DMS53 treated with DMSO at 0.1 percent for 48 hours (cell line): ENCODE measurements at regions not wholly inside any gene's neighbourhood (a gene's known extent, or its start where the extent isn't known, plus 50 kb on each side); places are given as distances from the start of the nearest gene placed in this dataset.
"Not testable (repeated sequence)": the region's sequence is repeated elsewhere in the genome, so short reads cannot be mapped to it uniquely, and the experiment has no call there.

Source experiments
- DNase-seq: peaks from one replicate; lab custom pipeline; 2025; ENCODE audit not compliant: unreplicated experiment; lab: John Stamatoyannopoulos, UW

- not testable (repeated sequence) for DNase-seq
Measured at GRCh38 chr2:183788796-183789195, 664.6 kb downstream of the NUP35 start.

GRCh38 chr2:183792165-183792924 lies 668.1 kb downstream of the NUP35 start:
- DNase-seq = not testable (repeated sequence)

GRCh38 chr2:183798535-183798934 lies 674.3 kb downstream of the NUP35 start:
- DNase-seq = no peak

- no peak for DNase-seq
Measured at GRCh38 chr2:183799761-183800160, 675.5 kb downstream of the NUP35 start.

- DNase-seq = no peak
Measured at GRCh38 chr2:183803596-183803995, 679.4 kb downstream of the NUP35 start.

GRCh38 chr2:183807870-183808269 lies 683.6 kb downstream of the NUP35 start:
- DNase-seq = no peak

- no peak for DNase-seq
Measured at GRCh38 chr2:183809404-183809803, 685.2 kb downstream of the NUP35 start.

GRCh38 chr2:183811281-183811680 lies 687.0 kb downstream of the NUP35 start:
- DNase-seq = no peak

GRCh38 chr2:183812091-183812490 lies 687.8 kb downstream of the NUP35 start:
- DNase-seq = no peak

- no peak for DNase-seq
Measured at GRCh38 chr2:183825710-183826109, 701.5 kb downstream of the NUP35 start.

GRCh38 chr2:183829931-183830330 lies 705.7 kb downstream of the NUP35 start:
- no peak for DNase-seq

GRCh38 chr2:183837157-183837556 lies 712.9 kb downstream of the NUP35 start:
- no peak for DNase-seq

- no peak for DNase-seq
Measured at GRCh38 chr2:183838295-183838694, 714.1 kb downstream of the NUP35 start.

- DNase-seq = no peak
Measured at GRCh38 chr2:183840061-183840584, 715.9 kb downstream of the NUP35 start.

GRCh38 chr2:183849826-183850225 lies 725.6 kb downstream of the NUP35 start:
- DNase-seq = not testable (repeated sequence)

- DNase-seq = no peak
Measured at GRCh38 chr2:183859129-183859528, 734.9 kb downstream of the NUP35 start.

GRCh38 chr2:183866666-183867065 lies 731.7 kb upstream of the ZNF804A start:
- DNase-seq = no peak

- no peak for DNase-seq
Measured at GRCh38 chr2:183867206-183867605, 731.1 kb upstream of the ZNF804A start.

- no peak for DNase-seq
Measured at GRCh38 chr2:183868153-183868552, 730.2 kb upstream of the ZNF804A start.

- no peak for DNase-seq
Measured at GRCh38 chr2:183868707-183869106, 729.6 kb upstream of the ZNF804A start.

- no peak for DNase-seq
Measured at GRCh38 chr2:183872131-183872530, 726.2 kb upstream of the ZNF804A start.

- DNase-seq = no peak
Measured at GRCh38 chr2:183881978-183882377, 716.4 kb upstream of the ZNF804A start.
